Prostate gland (tissue), 2 donors: ENCODE measurements at regions not wholly inside any gene's neighbourhood (a gene's known extent, or its start where the extent isn't known, plus 50 kb on each side); places are given as distances from the start of the nearest gene placed in this dataset.

Source experiments
- CTCF ChIP-seq, 4 experiments: fragments of 200-600 bp in 2 of 4; fragments of 450-650 bp in 2 of 4; sonication (generic) in 2 of 4; IDR thresholded peaks; 1 replicate in 3 of 4; 2 replicates in 1 of 4; pipeline ENCODE4 v1.5.1; 2016 to 2019; ENCODE audit warnings: antibody characterized with exemption in 4 of 4, mild to moderate bottlenecking in 2 of 4, moderate library complexity in 2 of 4
- POLR2AphosphoS5 ChIP-seq: sonication (generic); formaldehyde crosslinking; IDR thresholded peaks from one replicate; pipeline ENCODE4 v1.6.1; 2017; ENCODE audit warnings: antibody characterized with exemption

GRCh38 chr3:191761906-191762305 lies 300.9 kb downstream of the PYDC2 start:
- TF ChIP-seq CTCF (IDR thresholded peaks at IDR 0.05): no peak
- no peak for TF ChIP-seq POLR2AphosphoS5
